PFSK-1 (cell line): ENCODE measurements at regions not wholly inside any gene's neighbourhood (a gene's known extent, or its start where the extent isn't known, plus 50 kb on each side); places are given as distances from the start of the nearest gene placed in this dataset.

Experiments used
- FOXP2 ChIP-seq: optimal IDR thresholded peaks from 2 replicates; pipeline ENCODE3; 2011; ENCODE audit warnings: borderline replicate concordance, control low read depth, inconsistent platforms; ENCODE audit not compliant: insufficient read depth; ENCODE audit errors: extremely low read length, extremely low read depth
- POLR2AphosphoS5 ChIP-seq: IDR thresholded peaks from 2 replicates; pipeline ENCODE4 v1.6.1; 2012; ENCODE audit warnings: low read depth, mild to moderate bottlenecking, control low read depth, low read length, moderate library complexity
- SIN3A ChIP-seq: IDR thresholded peaks from 2 replicates; pipeline ENCODE4 v1.6.1; 2012; ENCODE audit warnings: mild to moderate bottlenecking, low read length, moderate library complexity, borderline replicate concordance; ENCODE audit not compliant: insufficient read depth
- TAF1 ChIP-seq: IDR thresholded peaks from 2 replicates; pipeline ENCODE4 v1.6.1; 2012; ENCODE audit warnings: low read length, control low read depth, borderline replicate concordance; ENCODE audit not compliant: insufficient read depth
- TF ChIP-seq, protein P1 (sequence below), 2 experiments: IDR thresholded peaks; 2 replicates each; pipeline versions ENCODE4 v1.6.1 to v1.8.0; 2011 to 2012; ENCODE audit warnings: low read depth in 2 of 2, low read length in 2 of 2, control low read depth in 1 of 2, inconsistent platforms in 1 of 2, mild to moderate bottlenecking in 1 of 2, moderate library complexity in 1 of 2; ENCODE audit not compliant: insufficient read depth in 1 of 2

DNA sequence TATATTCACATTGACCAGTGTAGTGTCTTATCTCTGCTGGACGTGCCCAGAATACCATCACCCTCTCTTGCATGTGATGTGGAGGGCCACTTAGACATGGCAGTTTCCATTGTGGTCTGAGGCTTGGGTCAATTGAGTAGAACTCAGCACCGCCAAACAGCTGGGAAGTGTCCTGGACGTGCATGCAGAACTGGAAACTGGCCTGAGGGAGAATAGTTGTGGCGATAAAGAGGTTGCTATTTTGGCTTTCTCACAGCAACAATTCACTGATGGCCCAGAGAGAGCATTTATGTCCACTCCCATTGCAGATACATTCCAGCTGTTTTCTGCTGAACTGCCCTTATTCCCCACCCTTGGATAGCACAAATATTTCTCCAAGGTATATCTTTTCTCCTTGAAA lies 210.1 kb upstream of the DAAM1 start:
- TF ChIP-seq POLR2AphosphoS5 (no peak), TAF1 (no peak), FOXP2 (no peak), SIN3A (no peak)
- TF ChIP-seq, protein P1, sequence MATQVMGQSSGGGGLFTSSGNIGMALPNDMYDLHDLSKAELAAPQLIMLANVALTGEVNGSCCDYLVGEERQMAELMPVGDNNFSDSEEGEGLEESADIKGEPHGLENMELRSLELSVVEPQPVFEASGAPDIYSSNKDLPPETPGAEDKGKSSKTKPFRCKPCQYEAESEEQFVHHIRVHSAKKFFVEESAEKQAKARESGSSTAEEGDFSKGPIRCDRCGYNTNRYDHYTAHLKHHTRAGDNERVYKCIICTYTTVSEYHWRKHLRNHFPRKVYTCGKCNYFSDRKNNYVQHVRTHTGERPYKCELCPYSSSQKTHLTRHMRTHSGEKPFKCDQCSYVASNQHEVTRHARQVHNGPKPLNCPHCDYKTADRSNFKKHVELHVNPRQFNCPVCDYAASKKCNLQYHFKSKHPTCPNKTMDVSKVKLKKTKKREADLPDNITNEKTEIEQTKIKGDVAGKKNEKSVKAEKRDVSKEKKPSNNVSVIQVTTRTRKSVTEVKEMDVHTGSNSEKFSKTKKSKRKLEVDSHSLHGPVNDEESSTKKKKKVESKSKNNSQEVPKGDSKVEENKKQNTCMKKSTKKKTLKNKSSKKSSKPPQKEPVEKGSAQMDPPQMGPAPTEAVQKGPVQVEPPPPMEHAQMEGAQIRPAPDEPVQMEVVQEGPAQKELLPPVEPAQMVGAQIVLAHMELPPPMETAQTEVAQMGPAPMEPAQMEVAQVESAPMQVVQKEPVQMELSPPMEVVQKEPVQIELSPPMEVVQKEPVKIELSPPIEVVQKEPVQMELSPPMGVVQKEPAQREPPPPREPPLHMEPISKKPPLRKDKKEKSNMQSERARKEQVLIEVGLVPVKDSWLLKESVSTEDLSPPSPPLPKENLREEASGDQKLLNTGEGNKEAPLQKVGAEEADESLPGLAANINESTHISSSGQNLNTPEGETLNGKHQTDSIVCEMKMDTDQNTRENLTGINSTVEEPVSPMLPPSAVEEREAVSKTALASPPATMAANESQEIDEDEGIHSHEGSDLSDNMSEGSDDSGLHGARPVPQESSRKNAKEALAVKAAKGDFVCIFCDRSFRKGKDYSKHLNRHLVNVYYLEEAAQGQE (IDR thresholded peaks at IDR 0.05; ENCODE audit: insufficient read depth in 1 of 2, low read depth in 2 of 2, low read length in 2 of 2): no peak

DNA sequence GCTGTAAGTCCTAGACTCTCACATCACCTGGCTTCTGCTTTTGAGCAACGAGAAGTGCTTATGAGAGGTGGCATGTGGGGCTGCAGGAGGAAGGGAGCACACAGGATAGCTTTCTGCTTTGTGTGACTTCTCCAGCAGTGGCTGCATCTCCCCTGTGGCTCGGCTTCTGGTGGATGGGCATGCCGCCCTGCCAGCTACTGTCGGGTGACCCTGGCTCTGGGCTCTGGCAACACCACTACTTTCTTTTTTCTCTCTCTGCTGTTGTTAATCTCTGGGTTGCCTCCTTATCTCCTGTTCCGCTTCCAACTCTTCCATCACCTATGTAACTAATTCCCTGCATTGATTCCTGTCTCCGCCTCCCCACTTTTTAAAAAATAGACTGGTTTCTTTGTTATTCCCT lies 209.1 kb upstream of the DAAM1 start:
- TF ChIP-seq, protein P1 (IDR thresholded peaks at IDR 0.05; ENCODE audit: insufficient read depth in 1 of 2, low read depth in 2 of 2, low read length in 2 of 2): no peak
- TF ChIP-seq SIN3A (no peak), TAF1 (no peak), POLR2AphosphoS5 (no peak)

DNA sequence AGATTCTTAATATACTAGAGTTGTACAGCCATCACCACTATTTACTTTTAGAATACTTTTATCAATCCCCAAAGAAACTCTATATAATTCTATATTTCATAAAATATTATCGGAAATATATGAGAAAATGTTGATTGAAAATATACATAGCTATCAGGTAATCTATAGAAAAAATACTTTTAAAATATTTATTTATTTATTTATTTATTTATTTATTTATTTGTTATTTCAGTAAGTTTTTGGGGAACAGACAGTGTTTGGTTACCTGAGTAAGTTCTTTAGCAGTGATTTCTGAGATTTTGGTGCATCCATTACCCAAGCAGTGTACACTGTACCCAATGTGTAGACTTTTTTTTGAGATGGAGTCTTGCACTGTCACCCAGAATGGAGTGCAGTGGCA lies 206.6 kb upstream of the DAAM1 start:
- TF ChIP-seq, protein P1 (IDR thresholded peaks at IDR 0.05; ENCODE audit: insufficient read depth in 1 of 2, low read depth in 2 of 2, low read length in 2 of 2): no peak
- TF ChIP-seq POLR2AphosphoS5 (no peak), SIN3A (no peak)

DNA sequence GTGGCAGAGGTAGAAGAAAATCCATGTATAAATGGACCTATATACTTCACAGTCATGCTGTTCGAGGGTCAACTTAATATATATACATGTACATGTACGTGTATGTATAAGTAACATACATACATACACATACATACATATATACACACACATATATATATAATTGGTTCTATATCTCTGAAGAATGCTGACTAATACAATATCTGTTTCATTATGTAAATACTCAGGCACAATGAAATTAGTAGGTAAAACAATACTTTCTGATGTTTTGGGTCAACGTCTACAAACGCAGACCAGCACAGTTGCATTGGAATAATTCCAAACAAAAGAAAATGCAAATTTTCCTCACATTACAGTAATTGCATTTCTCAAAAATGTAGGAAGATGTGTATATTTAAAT lies 202.7 kb upstream of the DAAM1 start:
- TF ChIP-seq, protein P1 (IDR thresholded peaks at IDR 0.05; ENCODE audit: insufficient read depth in 1 of 2, low read depth in 2 of 2, low read length in 2 of 2): no peak
- TF ChIP-seq TAF1: no peak

DNA sequence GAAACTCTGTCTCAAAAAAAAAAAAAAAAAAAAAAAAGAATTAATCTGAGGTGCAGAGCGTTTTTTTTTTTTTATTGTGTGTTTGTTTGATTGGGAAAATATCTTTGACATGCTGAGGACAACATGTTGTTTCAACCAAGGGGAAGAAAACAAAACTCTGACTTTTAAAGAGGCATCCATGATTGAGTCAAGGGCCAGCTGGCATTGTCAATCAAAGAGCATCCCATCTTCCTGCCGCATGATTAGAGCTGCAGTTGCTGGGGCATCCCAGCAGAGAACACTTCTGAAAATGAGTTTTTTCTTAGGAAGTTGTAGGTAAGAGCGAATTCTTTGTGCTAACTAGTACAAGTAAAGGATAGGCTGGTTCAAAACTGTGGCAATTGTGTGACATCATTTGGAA lies 200.9 kb upstream of the DAAM1 start:
- TF ChIP-seq TAF1: no peak
- no peak for TF ChIP-seq FOXP2
- no peak for TF ChIP-seq POLR2AphosphoS5
- TF ChIP-seq SIN3A: no peak
- TF ChIP-seq, protein P1 (IDR thresholded peaks at IDR 0.05; ENCODE audit: insufficient read depth in 1 of 2, low read depth in 2 of 2, low read length in 2 of 2): no peak
